GM10266 (cell line): ENCODE measurements at regions not wholly inside any gene's neighbourhood (a gene's known extent, or its start where the extent isn't known, plus 50 kb on each side); places are given as distances from the start of the nearest gene placed in this dataset.
"Not testable (repeated sequence)": the region's sequence is repeated elsewhere in the genome, so short reads cannot be mapped to it uniquely, and the experiment has no call there.

Source experiments
- DNase-seq: peaks from one replicate; pipeline ENCODE4 v3.0.0; 2012; ENCODE audit errors: extremely low spot score
- TF ChIP-seq, protein P1 (sequence below): IDR thresholded peaks from 2 replicates; pipeline ENCODE4 v1.5.1; 2012; ENCODE audit warnings: mild to moderate bottlenecking, low read depth; ENCODE audit not compliant: control insufficient read depth, insufficient read depth; ENCODE audit errors: missing control alignments

DNA sequence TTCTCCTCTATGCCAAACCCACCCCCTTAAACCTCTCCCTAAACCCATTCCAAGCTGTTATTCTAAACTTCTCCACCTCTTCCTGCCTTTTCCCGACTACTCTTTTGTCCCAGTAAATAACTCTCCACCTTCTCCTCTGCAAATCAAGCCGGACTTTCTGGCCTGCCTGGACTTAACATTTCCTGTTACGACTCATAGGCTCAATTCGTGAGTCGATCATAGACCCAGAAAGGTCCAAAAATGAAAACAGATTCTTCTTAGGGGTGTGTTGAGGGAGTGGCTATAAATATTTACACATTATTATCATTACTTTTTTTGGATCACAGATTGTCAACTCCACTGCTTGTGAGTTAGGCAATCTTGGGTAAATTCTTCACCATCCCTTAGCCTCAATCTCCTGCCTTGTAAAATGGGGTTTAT, 59.0 kb upstream of the HABP2 start:
- no peak for DNase-seq
- TF ChIP-seq, protein P1, sequence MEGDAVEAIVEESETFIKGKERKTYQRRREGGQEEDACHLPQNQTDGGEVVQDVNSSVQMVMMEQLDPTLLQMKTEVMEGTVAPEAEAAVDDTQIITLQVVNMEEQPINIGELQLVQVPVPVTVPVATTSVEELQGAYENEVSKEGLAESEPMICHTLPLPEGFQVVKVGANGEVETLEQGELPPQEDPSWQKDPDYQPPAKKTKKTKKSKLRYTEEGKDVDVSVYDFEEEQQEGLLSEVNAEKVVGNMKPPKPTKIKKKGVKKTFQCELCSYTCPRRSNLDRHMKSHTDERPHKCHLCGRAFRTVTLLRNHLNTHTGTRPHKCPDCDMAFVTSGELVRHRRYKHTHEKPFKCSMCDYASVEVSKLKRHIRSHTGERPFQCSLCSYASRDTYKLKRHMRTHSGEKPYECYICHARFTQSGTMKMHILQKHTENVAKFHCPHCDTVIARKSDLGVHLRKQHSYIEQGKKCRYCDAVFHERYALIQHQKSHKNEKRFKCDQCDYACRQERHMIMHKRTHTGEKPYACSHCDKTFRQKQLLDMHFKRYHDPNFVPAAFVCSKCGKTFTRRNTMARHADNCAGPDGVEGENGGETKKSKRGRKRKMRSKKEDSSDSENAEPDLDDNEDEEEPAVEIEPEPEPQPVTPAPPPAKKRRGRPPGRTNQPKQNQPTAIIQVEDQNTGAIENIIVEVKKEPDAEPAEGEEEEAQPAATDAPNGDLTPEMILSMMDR: no peak

DNA sequence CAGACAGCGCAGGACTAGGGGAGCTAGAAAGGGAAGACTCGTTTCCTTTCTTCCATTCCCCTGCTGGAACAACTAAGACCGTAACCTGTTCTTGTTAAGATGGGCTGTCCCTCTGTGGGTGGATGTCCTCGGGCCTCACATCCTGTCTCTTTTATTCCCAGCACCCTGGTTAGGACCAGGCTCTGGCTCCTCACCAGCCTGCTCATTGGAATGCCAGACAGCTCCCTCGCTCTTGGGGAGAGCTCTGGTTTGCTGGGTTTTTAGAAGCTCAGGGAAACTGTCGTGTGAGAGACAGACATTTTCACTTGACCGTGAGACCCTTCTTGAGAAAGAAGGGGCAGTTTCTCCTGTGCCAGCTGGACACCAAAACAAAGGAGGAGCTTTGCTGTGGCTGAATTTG, 58.1 kb upstream of the HABP2 start:
- TF ChIP-seq, protein P1: no peak
- DNase-seq: no peak

DNA sequence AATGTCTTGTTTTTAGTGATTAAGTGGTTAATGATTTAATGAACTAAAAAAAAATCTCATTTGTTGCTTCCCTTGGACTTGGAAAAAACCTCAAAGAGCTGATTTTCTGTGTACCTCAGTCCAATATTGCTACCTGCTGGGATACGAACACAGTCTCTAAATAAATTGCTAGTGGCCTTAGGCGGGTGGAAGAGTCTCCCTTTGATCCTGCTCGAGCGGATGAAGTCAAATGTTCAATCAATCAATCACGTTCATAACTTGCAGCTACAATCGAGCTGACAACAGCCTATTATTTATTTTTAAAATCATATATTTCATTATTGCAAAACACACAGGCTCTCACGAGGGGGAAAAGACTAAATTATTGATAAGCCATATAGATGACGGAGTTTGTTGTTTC, 57.3 kb upstream of the HABP2 start:
- no peak for DNase-seq
- TF ChIP-seq, protein P1: no peak

DNA sequence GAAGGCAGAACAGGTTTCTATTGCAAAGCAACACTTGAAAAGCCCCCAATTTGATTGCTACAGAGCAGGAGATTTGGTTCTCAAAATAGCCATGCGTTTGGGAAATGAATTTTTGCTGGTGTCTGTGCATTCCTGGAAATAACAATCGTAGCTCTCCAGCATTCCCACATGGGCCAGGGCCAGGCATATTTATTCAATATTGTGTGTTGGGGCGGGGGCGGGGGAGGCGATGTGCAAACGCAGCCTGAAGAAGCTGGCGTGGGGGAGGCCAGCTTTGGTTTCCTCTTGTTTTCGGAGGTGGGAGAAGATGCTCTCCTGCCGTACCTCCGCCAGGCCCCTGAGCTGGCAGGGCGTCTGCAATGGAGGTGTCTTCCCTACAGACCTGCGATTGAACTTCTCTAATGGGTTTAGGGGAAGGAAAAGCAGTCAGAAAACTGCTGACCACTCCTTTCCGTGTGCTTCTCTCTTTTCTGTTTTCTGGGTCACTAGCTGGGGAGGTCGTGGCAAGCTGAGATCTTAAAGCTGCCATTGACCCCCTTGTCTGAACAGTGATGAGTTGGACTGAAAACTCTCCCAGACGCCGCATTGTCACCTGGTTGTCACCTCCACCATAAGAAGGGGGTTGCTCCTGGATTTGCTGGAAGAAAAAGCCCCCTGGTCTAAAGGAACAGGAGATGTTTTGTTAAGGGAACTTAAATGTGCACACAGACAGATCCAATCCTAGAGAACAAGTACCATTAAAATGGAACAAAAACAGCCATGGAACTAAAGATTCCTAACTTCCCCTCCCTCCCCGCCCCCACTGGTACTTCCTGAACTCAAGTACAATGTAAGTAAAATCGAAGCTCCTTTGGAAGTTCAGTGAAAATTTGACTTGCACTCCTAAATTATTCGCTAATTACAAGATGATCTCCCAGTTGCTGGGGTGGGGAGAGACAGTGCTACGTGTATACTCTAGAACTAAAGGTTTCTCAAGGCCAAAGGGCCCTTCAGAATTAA, 56.4 kb upstream of the HABP2 start:
- DNase-seq: no peak
- TF ChIP-seq, protein P1: no peak

DNA sequence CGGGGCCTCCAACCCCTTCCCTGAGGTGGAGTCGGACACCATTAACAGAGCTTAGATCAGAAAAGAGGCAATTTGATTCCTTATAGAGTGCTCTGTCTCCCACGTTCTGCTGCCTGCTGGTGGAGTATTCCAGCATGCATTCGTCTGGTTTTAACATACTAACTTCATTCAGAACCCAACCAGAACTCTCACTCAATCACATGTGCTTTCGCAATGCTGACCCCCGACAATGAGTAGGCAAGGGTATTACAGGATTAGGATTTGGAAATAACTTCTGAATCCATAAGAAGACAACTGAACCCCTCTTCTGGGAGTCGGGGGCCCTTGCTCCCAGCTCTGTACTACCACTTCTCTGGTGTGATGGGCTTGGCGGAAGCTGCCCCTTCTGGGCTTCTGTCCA, 55.7 kb upstream of the HABP2 start:
- no peak for DNase-seq
- TF ChIP-seq, protein P1: no peak

DNA sequence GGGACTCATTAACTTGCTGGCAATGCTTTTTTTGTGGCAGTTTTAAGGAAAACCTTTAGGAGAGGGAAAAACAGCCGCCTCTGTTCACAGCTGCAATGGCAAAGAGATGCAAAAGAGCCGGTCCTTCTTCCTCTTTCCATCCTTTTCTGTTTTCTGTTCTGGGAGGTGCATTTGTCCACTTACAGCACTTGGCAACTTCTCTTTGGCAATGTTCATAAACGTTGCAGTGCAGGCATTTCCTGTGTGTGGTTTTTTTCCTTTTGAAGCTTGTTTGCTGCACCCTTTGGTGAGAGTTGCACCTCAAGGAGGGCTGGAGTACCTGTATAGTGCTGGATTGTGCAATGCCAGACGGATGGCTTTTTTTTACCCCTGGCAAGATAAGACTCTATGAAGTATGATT, 53.9 kb upstream of the HABP2 start:
- DNase-seq: no peak
- TF ChIP-seq, protein P1: no peak

DNA sequence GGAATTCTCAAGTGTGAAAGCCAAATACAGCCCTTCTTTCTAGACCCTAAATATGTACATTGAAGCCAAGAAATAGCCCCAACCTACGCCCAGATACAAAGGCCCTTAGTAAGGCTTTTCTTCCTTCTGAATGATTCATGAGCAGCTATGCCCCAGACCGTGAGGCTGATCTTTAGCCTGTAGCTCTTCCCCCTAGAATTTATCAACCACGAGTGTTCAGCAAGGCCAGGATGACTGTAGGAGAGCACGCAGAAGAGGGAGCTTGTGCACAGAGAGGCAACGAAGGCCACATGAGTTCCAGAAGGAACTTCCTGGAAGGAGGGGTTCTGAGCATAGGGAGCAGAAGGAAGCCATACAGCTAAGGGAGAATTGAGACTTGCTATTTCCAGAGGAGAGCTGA, 53.0 kb upstream of the HABP2 start:
- no peak for DNase-seq

DNA sequence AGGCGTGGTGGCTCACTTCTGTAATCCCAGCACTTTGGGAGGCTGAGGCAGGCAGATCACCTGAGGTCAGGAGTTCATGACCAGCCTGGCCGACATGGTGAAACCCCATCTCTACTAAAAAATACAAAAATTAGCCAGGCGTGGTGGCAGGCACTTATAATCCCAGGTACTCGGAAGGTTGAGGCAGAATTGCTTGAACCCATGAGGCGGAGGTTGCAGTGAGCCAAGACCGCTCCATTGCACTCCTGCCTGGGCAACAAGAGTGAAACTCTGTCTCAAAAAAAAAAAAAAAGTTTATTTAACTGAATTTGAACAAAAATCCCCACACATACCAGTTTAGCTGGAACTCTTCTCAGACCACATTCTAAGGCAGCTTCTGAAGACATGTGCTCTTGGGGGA, 51.8 kb upstream of the HABP2 start:
- not testable (repeated sequence) for DNase-seq

More for the DNA sequence above, 53.0 kb upstream of the HABP2 start:
- TF ChIP-seq, protein P1: no peak
